ENCODE measurements at regions not wholly inside any gene's neighbourhood (a gene's known extent, or its start where the extent isn't known, plus 50 kb on each side); places are given as distances from the start of the nearest gene placed in this dataset.

DNA sequence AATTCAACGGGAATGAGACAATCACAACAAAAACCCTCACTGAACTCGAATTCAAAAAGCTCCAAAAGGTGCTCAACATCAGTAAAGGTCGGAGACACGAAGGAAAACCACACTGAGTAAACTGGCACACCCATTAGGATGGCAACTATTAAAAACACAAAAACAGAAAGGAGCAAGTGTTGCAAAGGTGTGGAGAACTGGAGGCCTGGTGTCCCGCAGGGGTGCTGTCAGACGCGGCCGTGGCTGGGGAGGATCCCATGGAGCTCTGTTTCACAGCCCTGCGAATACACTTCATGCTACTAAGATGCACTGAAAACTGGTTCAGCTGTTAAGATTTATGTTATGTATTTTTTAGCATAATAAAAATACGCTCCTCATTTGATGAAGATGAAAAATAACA lies 730.6 kb downstream of the GALR1 start:
- Histone ChIP-seq H3K4me1 (no peaks in the 10 kb centered on the region), H3K36me3 (no peaks in the 10 kb centered on the region), H3K4me3 (no peak overlapping the region), H3K27me3 (no peaks in the 10 kb centered on the region), H3K27ac (no peak overlapping the region), H3K9me3 (peaks cover 0 to 18% of the 10 kb centered on the region in 2 donors)
- no peak for DNase-seq (ENCODE audit: low spot score in 2 of 2)
- intact Hi-C loops (cut with DNase I; ENCODE audit: low total_unique reads) = no loop called here
- no peak for TF ChIP-seq POLR2A (IDR thresholded peaks at IDR 0.05)
- TF ChIP-seq, protein P1, sequence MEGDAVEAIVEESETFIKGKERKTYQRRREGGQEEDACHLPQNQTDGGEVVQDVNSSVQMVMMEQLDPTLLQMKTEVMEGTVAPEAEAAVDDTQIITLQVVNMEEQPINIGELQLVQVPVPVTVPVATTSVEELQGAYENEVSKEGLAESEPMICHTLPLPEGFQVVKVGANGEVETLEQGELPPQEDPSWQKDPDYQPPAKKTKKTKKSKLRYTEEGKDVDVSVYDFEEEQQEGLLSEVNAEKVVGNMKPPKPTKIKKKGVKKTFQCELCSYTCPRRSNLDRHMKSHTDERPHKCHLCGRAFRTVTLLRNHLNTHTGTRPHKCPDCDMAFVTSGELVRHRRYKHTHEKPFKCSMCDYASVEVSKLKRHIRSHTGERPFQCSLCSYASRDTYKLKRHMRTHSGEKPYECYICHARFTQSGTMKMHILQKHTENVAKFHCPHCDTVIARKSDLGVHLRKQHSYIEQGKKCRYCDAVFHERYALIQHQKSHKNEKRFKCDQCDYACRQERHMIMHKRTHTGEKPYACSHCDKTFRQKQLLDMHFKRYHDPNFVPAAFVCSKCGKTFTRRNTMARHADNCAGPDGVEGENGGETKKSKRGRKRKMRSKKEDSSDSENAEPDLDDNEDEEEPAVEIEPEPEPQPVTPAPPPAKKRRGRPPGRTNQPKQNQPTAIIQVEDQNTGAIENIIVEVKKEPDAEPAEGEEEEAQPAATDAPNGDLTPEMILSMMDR (IDR thresholded peaks at IDR 0.05) = no peak
- no peak for TF ChIP-seq POLR2AphosphoS5 (IDR thresholded peaks at IDR 0.05)

DNA sequence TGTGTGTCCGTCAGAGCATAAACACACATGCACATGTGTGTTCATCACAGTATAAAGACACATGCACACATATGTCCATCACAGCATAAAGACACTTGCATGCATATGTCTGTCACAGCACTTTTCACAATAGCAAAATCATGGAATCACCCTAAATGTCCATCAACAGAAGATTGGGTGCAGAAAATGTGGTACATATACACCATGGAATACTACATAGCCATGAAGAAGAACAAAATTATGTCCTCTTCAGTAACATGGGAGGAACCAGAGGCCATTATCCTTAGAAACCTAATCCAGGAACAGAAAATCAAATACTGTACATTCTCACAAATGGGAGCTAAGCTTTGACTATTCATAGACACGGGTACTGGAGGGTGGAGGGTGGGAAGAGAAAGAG lies 732.2 kb downstream of the GALR1 start:
- no peak for DNase-seq (ENCODE audit: low spot score in 2 of 2)
- no peak overlapping the region for H3K4me3 ChIP-seq
- H3K9me3 ChIP-seq = peaks cover 0 to 13% of the 10 kb centered on the region in 2 donors
- H3K27me3 ChIP-seq = no peaks in the 10 kb centered on the region
- no peak overlapping the region for H3K27ac ChIP-seq
- TF ChIP-seq POLR2A (IDR thresholded peaks at IDR 0.05) = no peak
- H3K36me3 ChIP-seq = no peaks in the 10 kb centered on the region
- intact Hi-C loops (cut with DNase I; ENCODE audit: low total_unique reads) = no loop called here
- no peaks in the 10 kb centered on the region for H3K4me1 ChIP-seq

DNA sequence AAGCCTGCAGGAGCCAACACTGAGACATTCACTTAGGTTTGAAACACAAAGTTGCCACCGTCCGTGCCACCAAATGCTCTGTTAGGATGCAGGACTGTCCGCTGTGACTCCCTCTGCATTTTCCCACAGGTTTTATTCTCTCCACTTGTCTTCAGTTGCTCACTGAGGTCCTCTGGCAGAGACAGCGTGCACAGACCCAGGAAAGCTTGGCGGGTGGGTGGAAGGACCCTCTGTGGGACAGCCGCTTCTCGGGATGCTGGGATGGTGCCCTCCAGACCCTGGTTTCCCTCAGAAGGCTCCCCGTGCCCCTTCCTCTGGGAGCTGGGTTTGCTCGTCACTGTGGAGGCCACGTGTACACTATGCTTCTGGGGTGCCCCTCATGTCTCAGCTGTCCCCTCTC lies 733.6 kb downstream of the GALR1 start:
- Histone ChIP-seq H3K36me3 (no peaks in the 10 kb centered on the region), H3K27me3 (no peaks in the 10 kb centered on the region), H3K4me3 (no peak overlapping the region), H3K9me3 (no peaks in the 10 kb centered on the region), H3K4me1 (no peaks in the 10 kb centered on the region), H3K27ac (no peak overlapping the region)
- TF ChIP-seq, protein P1 (IDR thresholded peaks at IDR 0.05) = no peak
- TF ChIP-seq POLR2A (IDR thresholded peaks at IDR 0.05) (no peak), POLR2AphosphoS5 (IDR thresholded peaks at IDR 0.05) (no peak)
- no peak for DNase-seq (ENCODE audit: low spot score in 2 of 2)
- intact Hi-C loops (cut with DNase I; ENCODE audit: low total_unique reads) = no loop called here

DNA sequence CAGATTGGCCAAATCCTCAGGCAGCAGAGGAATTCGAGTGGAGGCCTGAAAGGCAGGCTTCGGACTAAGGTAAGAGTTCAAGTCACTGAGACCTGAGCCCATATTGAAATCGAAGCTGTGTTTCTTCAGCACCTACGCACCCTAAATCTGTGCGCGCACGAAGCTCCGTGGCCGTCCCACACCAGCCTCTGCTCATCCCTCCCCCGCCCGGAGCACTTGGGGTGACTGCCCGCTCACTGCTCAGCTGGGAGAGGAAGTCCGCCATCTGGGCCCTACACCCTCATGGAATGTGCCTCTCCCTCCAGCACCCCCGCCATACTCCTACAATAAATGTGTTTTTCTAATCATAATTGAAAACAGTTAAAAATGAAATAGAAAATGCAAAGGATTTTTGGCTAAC lies 734.5 kb downstream of the GALR1 start:
- Histone ChIP-seq H3K27ac (no peak overlapping the region), H3K4me3 (peak overlapping the region in 1 of 3 donors; percentile 33), H3K9me3 (no peaks in the 10 kb centered on the region), H3K27me3 (no peaks in the 10 kb centered on the region), H3K36me3 (no peaks in the 10 kb centered on the region), H3K4me1 (no peaks in the 10 kb centered on the region)
- no peak for TF ChIP-seq POLR2AphosphoS5 (IDR thresholded peaks at IDR 0.05)
- no peak for TF ChIP-seq POLR2A (IDR thresholded peaks at IDR 0.05)
- TF ChIP-seq, protein P1 (IDR thresholded peaks at IDR 0.05) = no peak
- DNase-seq (ENCODE audit: low spot score in 2 of 2) = no peak
- intact Hi-C loops (cut with DNase I; ENCODE audit: low total_unique reads) = no loop called here

DNA sequence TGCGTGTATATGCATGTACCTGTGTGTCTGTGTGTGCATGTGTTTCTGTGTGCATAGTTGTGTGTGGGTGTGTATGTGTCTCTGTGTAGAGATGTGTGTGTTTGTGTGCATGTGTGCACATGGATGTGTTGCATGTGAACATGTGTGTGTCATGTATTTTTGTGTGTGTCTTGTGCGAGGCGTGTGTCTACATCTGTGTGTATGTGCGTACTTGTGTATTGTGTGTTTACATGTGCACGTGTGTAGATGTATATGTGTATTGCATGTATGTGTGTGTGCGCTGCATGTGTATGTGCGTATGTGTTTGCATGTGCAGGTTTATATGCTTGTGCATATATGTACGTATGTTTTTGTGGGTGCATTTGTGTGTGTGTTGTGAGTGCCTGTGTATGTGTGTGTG lies 735.2 kb downstream of the GALR1 start:
- intact Hi-C loops (cut with DNase I; ENCODE audit: low total_unique reads) = no loop called here
- Histone ChIP-seq H3K4me1 (no peaks in the 10 kb centered on the region), H3K27ac (no peak overlapping the region), H3K4me3 (no peak overlapping the region), H3K9me3 (no peaks in the 10 kb centered on the region), H3K27me3 (no peaks in the 10 kb centered on the region), H3K36me3 (no peaks in the 10 kb centered on the region)
- TF ChIP-seq POLR2A (IDR thresholded peaks at IDR 0.05) (no peak), POLR2AphosphoS5 (IDR thresholded peaks at IDR 0.05) (no peak)
- TF ChIP-seq, protein P1 (IDR thresholded peaks at IDR 0.05) = no peak
- DNase-seq (ENCODE audit: low spot score in 2 of 2) = no peak
